ENCODE measurements at regions not wholly inside any gene's neighbourhood (a gene's known extent, or its start where the extent isn't known, plus 50 kb on each side); places are given as distances from the start of the nearest gene placed in this dataset.

DNA sequence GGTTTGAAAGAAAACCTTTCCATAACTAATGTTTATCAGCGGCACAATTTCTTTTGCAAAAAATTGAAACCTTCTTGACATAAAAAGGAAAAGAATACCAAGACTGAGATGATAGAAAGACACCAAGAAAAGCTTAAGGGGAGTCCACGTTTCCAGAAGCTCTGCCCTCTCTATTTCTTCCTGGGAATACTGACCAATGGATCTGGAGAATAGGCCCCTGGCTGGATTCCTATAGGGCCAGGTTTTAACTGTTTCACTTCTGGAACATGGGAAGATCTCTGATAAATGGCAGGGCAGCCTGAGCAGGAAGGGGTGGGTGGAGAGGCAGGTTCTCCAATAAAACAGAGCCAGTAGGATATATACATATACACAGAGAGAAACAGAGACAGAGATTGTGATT is 413.4 kb upstream of the JARID2 start:
- CTCF ChIA-PET: no interaction called here
- Mint-ChIP-seq H3K4me3 (no peak overlapping the region), H3K27ac (no peak overlapping the region), H3K4me1 (no peaks in the 10 kb centered on the region), H3K9me3 (ENCODE audit: low read depth) (no peaks in the 10 kb centered on the region), H3K36me3 (no peaks in the 10 kb centered on the region), H3K27me3 (peaks cover 6% of the 10 kb centered on the region)
- DNase-seq (no peak), ATAC-seq (no peak)

DNA sequence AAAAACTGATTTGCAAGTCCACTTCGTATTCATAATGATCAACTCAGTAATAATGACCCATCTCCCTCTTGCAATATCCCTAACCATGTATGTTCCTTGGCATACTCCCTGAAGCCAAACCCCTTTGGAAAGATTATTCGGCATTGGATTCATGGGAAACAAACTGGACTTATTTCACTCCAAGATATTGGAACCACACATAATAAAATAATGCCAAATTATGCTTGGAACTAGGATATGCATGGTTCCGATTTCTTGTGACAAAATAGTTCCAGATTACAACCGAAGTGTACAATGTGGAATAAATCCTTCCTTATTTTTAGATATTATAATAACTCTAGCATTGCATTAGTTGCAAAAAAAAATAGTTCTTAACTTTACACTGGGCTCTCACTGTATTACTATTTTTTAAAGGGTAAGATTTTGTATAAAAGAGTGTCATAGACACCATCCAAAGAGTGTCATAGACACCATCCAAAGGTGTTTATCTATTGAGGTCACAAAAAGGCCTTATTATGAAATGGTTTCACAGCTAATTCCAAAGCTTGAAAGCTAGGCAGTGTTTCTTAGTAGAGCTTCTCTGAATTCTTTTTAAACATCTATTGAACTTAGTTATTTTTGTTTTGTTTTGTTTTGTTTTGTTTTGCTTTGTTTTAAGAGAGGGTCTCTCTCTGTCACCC is 410.9 kb upstream of the JARID2 start:
- Mint-ChIP-seq H3K36me3 (no peaks in the 10 kb centered on the region), H3K4me3 (no peak overlapping the region), H3K9me3 (ENCODE audit: low read depth) (no peaks in the 10 kb centered on the region), H3K27me3 (peaks cover 17% of the 10 kb centered on the region), H3K27ac (no peak overlapping the region), H3K4me1 (no peaks in the 10 kb centered on the region)
- no peak for ATAC-seq
- CTCF ChIA-PET: no interaction called here
- DNase-seq: no peak

DNA sequence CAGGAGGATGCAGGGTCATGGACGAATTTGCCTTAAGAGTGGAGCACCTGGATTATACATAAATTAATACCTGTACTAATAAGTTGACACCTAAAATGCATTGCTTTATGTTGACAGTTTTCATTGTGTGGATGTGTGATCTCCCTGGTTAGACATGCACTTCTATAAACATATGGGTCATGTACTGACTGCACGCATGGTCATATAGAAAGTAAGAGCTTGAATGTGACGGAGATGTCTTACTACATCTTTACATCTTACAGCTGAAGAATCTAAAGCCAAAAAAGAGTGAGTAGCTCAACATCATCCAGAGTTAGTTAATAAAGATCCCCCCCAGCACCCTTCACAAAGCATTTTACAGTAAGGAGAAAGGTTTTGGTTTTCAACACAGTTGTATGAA is 408.4 kb upstream of the JARID2 start:
- DNase-seq (no peak), ATAC-seq (no peak)
- Mint-ChIP-seq H3K27me3 (peaks cover 22% of the 10 kb centered on the region), H3K4me1 (no peaks in the 10 kb centered on the region), H3K9me3 (ENCODE audit: low read depth) (no peaks in the 10 kb centered on the region), H3K4me3 (no peak overlapping the region), H3K36me3 (no peaks in the 10 kb centered on the region), H3K27ac (no peak overlapping the region)
- CTCF ChIA-PET: no interaction called here

DNA sequence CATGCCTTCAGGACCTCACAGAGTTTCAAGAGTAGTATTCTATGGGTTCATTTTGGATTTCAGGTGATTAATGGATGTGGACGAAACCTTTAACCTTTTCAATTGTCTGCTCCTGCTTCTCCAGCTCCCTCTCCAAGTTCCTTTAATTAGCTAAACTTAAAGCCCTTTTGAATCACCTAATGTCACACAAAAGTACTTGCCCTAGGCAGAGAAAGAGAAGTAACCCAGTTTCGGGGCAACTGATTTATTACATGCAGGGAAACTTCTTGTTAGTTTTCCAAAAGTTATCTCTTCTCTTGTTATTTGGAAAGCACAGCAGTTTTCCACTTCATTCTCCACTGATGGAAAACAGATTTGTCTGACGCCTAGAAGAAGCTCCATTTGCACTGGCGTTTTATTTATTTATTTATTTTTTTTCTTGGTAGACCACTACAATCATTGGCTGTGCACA is 407.7 kb upstream of the JARID2 start:
- no peak overlapping the region for H3K27ac Mint-ChIP-seq
- no peaks in the 10 kb centered on the region for H3K36me3 Mint-ChIP-seq

DNA sequence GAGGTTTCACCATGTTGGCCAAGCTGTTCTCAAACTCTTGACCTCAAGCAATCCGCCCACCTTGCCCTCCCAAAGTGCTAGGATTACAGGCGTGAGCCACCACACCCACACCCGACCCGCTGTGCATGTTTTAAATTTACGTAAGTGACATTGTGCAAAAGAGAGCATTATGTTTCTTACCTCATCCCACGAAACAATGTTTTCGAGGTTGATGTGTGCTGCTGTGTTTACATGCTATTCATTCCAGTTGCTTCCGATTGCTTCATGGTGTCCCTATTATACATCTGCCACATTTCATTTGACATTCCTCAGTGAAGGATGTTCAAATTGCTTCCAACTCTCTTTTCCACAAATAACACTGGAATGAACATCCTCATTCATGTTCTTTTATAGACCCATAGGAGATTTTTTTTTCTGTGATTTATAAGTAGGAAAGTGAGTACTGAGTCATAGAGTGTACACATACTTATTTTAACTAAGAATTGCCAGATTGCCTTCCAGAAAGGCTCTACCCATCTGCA is 403.9 kb upstream of the JARID2 start:
- peaks cover 19% of the 10 kb centered on the region for H3K27me3 Mint-ChIP-seq
- peaks cover 3% of the 10 kb centered on the region for H3K36me3 Mint-ChIP-seq
- no peak overlapping the region for H3K27ac Mint-ChIP-seq
- no peaks in the 10 kb centered on the region for H3K9me3 Mint-ChIP-seq (ENCODE audit: low read depth)
- CTCF ChIA-PET: no interaction called here
- no peaks in the 10 kb centered on the region for H3K4me1 Mint-ChIP-seq
- DNase-seq: no peak
- no peak for ATAC-seq
- H3K4me3 Mint-ChIP-seq: no peak overlapping the region

More for the DNA sequence above, 407.7 kb upstream of the JARID2 start:
- H3K4me3 Mint-ChIP-seq: no peak overlapping the region
- no peak for DNase-seq
- H3K9me3 Mint-ChIP-seq (ENCODE audit: low read depth): no peaks in the 10 kb centered on the region
- H3K4me1 Mint-ChIP-seq: no peaks in the 10 kb centered on the region
- no peak for ATAC-seq
- CTCF ChIA-PET: interaction anchor here (1.1 kb wide), 1 partner anchor 20 kb away, joined by 3 read pairs; no protein-coding TSS in a partner anchor
- H3K27me3 Mint-ChIP-seq: peaks cover 23% of the 10 kb centered on the region

DNA sequence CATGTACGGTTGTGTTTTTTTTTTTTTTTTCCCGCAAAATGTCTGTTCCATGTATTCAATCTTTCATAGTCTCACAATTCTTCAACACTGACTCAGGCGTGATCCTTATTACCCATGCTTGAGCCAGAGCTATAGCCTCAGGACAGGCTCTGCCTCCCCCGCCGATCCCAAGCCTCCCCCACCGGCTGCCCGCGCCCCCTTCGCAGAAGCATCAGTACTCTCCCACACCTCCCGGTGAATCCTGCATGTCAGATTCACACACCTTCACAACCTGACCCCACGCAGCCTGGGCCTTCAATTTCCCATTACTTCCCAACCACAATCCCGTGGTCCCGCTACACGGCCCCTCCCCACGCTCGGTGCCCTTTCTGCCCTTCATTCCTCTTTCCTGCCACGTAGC is 401.5 kb upstream of the JARID2 start:
- CTCF ChIA-PET: no interaction called here
- H3K4me1 Mint-ChIP-seq: no peaks in the 10 kb centered on the region
- no peak for DNase-seq
- no peak overlapping the region for H3K4me3 Mint-ChIP-seq
- peaks cover 7% of the 10 kb centered on the region for H3K27me3 Mint-ChIP-seq
- H3K27ac Mint-ChIP-seq: no peak overlapping the region
- H3K36me3 Mint-ChIP-seq: peaks cover 3% of the 10 kb centered on the region
- H3K9me3 Mint-ChIP-seq (ENCODE audit: low read depth): no peaks in the 10 kb centered on the region
- no peak for ATAC-seq

DNA sequence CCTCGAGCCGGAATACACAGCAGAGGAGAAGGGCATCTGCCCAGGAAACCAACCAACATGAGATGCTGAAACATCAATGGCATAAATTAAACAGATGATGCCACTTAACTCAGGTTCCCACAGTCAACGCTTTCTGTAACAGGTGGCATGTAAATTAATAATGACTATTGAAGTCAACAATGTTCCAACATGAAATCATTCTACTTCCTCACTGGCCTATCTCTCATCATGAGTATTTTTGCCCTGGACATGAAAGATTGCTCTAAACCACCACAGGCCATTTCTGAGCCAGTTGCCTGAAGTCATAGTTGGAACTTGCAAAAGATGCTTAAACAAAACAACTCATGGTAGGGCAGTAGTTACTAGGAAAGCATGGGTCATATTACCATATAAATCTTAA is 397.9 kb upstream of the JARID2 start:
- CTCF ChIA-PET: no interaction called here
- no peak for ATAC-seq
- no peak overlapping the region for H3K27ac Mint-ChIP-seq

DNA sequence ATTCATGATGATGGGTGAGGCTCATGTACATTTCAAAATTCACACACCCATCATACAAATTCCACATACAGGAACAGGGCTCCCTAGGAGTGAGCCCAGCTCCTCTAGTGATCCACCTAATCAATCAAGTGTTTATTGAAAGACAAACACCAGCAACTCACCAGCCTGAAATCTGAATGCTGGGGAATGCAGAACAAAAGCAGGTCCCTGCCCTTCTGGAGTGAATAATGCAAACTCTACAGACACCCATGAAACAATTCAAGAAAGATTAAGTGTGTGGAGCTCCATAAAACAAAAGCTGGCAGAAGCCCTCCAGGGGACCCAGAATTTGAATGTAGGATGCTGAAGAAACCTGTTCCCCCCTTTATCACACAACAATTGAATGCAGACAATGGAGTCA is 396.7 kb upstream of the JARID2 start:
- no peak for DNase-seq
- H3K27ac Mint-ChIP-seq: no peak overlapping the region
- no peak overlapping the region for H3K4me3 Mint-ChIP-seq
- ATAC-seq: no peak
- no peaks in the 10 kb centered on the region for H3K9me3 Mint-ChIP-seq (ENCODE audit: low read depth)
- no peaks in the 10 kb centered on the region for H3K4me1 Mint-ChIP-seq
- CTCF ChIA-PET: no interaction called here
- H3K36me3 Mint-ChIP-seq: peaks cover 3% of the 10 kb centered on the region
- no peaks in the 10 kb centered on the region for H3K27me3 Mint-ChIP-seq

More for the DNA sequence above, 397.9 kb upstream of the JARID2 start:
- peaks cover 2% of the 10 kb centered on the region for H3K27me3 Mint-ChIP-seq
- no peaks in the 10 kb centered on the region for H3K4me1 Mint-ChIP-seq
- DNase-seq: no peak
- H3K36me3 Mint-ChIP-seq: peaks cover 3% of the 10 kb centered on the region
- no peak overlapping the region for H3K4me3 Mint-ChIP-seq
- H3K9me3 Mint-ChIP-seq (ENCODE audit: low read depth): no peaks in the 10 kb centered on the region

DNA sequence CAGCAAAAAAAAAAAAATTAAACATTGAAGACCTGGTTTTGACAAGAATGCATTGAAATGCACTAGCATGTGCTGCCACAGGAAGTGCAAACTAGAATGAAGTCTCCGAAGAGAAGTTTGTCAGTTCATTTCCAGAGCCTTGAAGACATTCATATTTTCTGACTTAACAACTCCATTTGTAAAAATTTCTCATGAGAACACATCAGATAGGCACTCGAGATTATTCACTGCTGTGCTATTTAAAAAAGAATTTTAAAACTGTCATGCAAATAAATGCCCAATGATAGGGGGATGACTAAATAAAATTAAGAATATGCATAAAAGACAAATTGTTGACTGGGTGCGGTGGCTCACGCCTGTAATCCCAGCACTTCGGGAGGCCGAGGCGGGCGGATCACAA is 394.6 kb upstream of the JARID2 start:
- ATAC-seq (no peak), DNase-seq (no peak)
- CTCF ChIA-PET: no interaction called here
- Mint-ChIP-seq H3K4me1 (no peaks in the 10 kb centered on the region), H3K4me3 (no peak overlapping the region), H3K27ac (no peak overlapping the region), H3K36me3 (peaks cover under 1% of the 10 kb centered on the region), H3K9me3 (ENCODE audit: low read depth) (no peaks in the 10 kb centered on the region), H3K27me3 (no peaks in the 10 kb centered on the region)

DNA sequence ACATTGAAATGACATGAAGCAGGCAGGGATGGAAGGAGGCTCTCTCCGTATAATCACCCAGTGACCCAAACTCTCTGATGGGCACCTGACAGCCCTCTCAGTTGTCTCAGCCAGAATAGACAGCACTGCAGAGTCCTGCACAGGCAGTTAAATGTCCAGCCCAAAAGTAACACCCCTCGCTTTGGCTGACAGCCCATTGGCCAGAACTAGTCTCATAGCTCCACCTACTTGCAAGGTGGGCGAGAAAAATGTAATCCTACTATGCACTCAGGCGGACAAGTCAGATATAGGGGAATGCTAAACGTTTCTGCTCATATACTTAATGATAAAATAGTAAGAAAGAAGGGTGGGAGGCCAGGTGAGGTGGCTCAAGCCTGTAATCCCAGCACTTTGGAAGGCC is 393.5 kb upstream of the JARID2 start:
- no peak for DNase-seq
- no peak for ATAC-seq
- no peaks in the 10 kb centered on the region for H3K27me3 Mint-ChIP-seq
- peaks cover 7% of the 10 kb centered on the region for H3K4me1 Mint-ChIP-seq
- no peak overlapping the region for H3K4me3 Mint-ChIP-seq
- no peaks in the 10 kb centered on the region for H3K36me3 Mint-ChIP-seq
- H3K27ac Mint-ChIP-seq: no peak overlapping the region
- no peaks in the 10 kb centered on the region for H3K9me3 Mint-ChIP-seq (ENCODE audit: low read depth)
- CTCF ChIA-PET: no interaction called here

DNA sequence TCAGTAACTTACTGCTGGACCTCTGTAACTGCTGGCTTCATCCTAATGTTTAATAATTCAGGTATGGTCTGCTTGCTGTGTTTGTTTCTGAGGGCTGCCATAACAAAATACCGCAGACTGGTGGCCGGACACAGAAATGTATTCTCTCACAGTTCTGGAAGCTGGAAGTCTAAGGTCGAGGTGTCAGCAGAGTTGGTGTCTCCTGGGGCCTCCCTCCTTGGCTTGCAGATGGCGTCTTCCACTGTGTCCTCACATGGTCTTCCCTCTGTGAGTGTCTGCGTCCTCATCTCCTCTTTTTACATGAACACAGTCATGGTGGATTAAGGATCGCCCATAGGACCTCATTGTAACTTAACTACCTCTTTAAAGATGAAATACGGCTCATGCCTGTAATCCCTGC is 389.7 kb upstream of the JARID2 start:
- CTCF ChIA-PET: no interaction called here
- H3K27me3 Mint-ChIP-seq: no peaks in the 10 kb centered on the region
- H3K4me1 Mint-ChIP-seq: peaks cover 37% of the 10 kb centered on the region
- DNase-seq (no peak), ATAC-seq (no peak)
- H3K9me3 Mint-ChIP-seq (ENCODE audit: low read depth): no peaks in the 10 kb centered on the region
- no peak overlapping the region for H3K4me3 Mint-ChIP-seq
- H3K27ac Mint-ChIP-seq: no peak overlapping the region
- no peaks in the 10 kb centered on the region for H3K36me3 Mint-ChIP-seq

DNA sequence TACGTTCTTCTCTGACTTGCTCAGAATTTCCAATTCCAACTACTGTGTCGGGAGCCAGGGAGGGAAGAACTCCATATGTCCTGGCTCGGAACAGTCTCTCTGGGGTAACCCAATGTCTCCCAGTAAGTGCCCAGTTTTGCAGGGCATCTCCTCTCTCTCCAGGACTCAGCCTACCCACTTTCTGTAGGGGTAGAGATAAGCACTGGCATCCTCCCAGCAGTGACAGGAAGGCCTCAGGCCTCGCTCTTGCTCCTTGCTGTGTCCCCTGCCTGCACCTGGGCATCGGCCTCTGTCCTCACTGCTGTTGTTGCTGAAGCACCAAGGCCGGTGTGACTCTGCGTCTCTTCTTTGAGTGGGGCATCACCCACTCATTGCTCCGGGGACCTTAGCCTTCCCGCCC is 388.9 kb upstream of the JARID2 start:
- Mint-ChIP-seq H3K4me1 (peaks cover 43% of the 10 kb centered on the region), H3K9me3 (ENCODE audit: low read depth) (no peaks in the 10 kb centered on the region)

DNA sequence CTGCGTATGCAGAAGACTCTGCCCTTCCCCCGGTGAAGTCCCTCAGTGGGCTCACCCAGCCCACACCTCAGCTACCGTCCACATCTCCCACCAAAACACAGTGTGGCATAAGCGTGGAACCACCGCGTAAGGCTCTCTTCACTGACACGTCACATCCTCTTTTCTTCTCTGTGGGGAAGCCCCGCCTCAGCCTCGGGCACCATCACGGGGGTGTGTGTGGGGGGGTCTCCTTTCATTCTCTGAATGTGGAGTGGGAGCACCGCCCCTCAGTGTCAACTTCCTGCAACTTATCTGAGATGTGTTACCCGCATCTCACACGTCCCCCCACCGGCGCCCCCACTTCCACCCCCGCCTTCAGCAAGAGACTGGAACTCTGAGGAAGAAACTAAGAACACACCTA is 388.4 kb upstream of the JARID2 start:
- H3K4me1 Mint-ChIP-seq: peaks cover 43% of the 10 kb centered on the region

More for the DNA sequence above, 388.9 kb upstream of the JARID2 start:
- H3K27me3 Mint-ChIP-seq: no peaks in the 10 kb centered on the region
- no peaks in the 10 kb centered on the region for H3K36me3 Mint-ChIP-seq
- DNase-seq (no peak), ATAC-seq (no peak)
- H3K4me3 Mint-ChIP-seq: peak overlapping the region; percentile 44
- H3K27ac Mint-ChIP-seq: peak overlapping the region; percentile 66
- CTCF ChIA-PET: no interaction called here

DNA sequence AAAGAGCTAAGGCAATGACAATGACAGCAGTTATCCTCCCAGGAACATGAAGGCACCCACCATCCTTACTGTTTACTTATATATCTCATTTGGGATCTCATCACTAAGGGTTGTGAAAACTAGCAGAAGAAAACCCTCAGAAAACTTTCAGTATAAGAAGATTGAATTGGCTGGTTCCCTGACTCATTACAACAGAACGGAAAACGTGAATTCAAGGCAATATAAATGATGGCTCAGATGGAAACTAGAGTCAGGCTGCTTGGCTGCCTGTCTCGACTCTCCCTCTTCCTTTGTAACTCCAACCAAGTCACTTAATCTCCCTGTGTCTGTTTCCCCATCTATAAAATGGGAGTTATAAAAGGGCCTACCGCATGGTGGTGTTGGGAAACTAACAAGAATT is 387.1 kb upstream of the JARID2 start:
- H3K9me3 Mint-ChIP-seq (ENCODE audit: low read depth): no peaks in the 10 kb centered on the region
- no peaks in the 10 kb centered on the region for H3K36me3 Mint-ChIP-seq
- DNase-seq (no peak), ATAC-seq (peak; percentile 48)
- no peak overlapping the region for H3K4me3 Mint-ChIP-seq
- CTCF ChIA-PET: interaction anchor here (1.2 kb wide), 1 partner anchor 14 kb away, joined by 4 read pairs; no protein-coding TSS in a partner anchor
- no peak overlapping the region for H3K27ac Mint-ChIP-seq
- peaks cover 43% of the 10 kb centered on the region for H3K4me1 Mint-ChIP-seq
- H3K27me3 Mint-ChIP-seq: no peaks in the 10 kb centered on the region

More for the DNA sequence above, 388.4 kb upstream of the JARID2 start:
- no peaks in the 10 kb centered on the region for H3K36me3 Mint-ChIP-seq
- H3K9me3 Mint-ChIP-seq (ENCODE audit: low read depth): no peaks in the 10 kb centered on the region
- peak; percentile 74 for ATAC-seq
- CTCF ChIA-PET: interaction anchor here (0.8 kb wide), 1 partner anchor 19 kb away, joined by 3 read pairs; no protein-coding TSS in a partner anchor
- peak overlapping the region; percentile 66 for H3K27ac Mint-ChIP-seq
- peak; percentile 74 for DNase-seq
- peak overlapping the region; percentile 44 for H3K4me3 Mint-ChIP-seq
- H3K27me3 Mint-ChIP-seq: no peaks in the 10 kb centered on the region
